ENCODE measurements at regions not wholly inside any gene's neighbourhood (a gene's known extent, or its start where the extent isn't known, plus 50 kb on each side); places are given as distances from the start of the nearest gene placed in this dataset.
"Not testable (repeated sequence)": the region's sequence is repeated elsewhere in the genome, so short reads cannot be mapped to it uniquely, and the experiment has no call there.

- POLR2A ChIA-PET, result no interaction called here
- CTCF ChIA-PET, result no interaction called here
- no peaks in the 10 kb centered on the region for H3K36me3 ChIP-seq (ENCODE audit: control insufficient read depth, insufficient read depth, low read length)
- H3K27me3 ChIP-seq (ENCODE audit: control insufficient read depth, insufficient read depth, low read length), result no peaks in the 10 kb centered on the region
- no peak for DNase-seq (ENCODE audit: low read depth)
- TF ChIP-seq CTCF (IDR thresholded peaks at IDR 0.05; ENCODE audit: insufficient read depth, low read depth, low read length), result no peak
- no peak overlapping the region for H3K4me3 ChIP-seq (ENCODE audit: low read depth, low read length)
Measured at GRCh38 chr2:156765450-156765849, 329.3 kb downstream of the GPD2 start.

- TF ChIP-seq CTCF (IDR thresholded peaks at IDR 0.05; ENCODE audit: insufficient read depth, low read depth, low read length), result no peak
- DNase-seq (ENCODE audit: low read depth), result no peak
- Histone ChIP-seq H3K4me3 (ENCODE audit: low read depth, low read length) (no peak overlapping the region), H3K27me3 (ENCODE audit: control insufficient read depth, insufficient read depth, low read length) (no peaks in the 10 kb centered on the region), H3K36me3 (ENCODE audit: control insufficient read depth, insufficient read depth, low read length) (no peaks in the 10 kb centered on the region)
- CTCF ChIA-PET, result no interaction called here
- POLR2A ChIA-PET, result no interaction called here
Measured at GRCh38 chr2:156769802-156770201, 333.6 kb downstream of the GPD2 start.

GRCh38 chr2:156778916-156779315, 342.7 kb downstream of the GPD2 start:
- POLR2A ChIA-PET, result no interaction called here
- CTCF ChIA-PET, result interaction anchor here (0.6 kb wide), 1 partner anchor 1070 kb away, joined by 4 read pairs; no protein-coding TSS in a partner anchor
- TF ChIP-seq CTCF (IDR thresholded peaks at IDR 0.05; ENCODE audit: insufficient read depth, low read depth, low read length), result no peak
- H3K27me3 ChIP-seq (ENCODE audit: control insufficient read depth, insufficient read depth, low read length), result no peaks in the 10 kb centered on the region
- no peaks in the 10 kb centered on the region for H3K36me3 ChIP-seq (ENCODE audit: control insufficient read depth, insufficient read depth, low read length)
- no peak overlapping the region for H3K4me3 ChIP-seq (ENCODE audit: low read depth, low read length)
- no peak for DNase-seq (ENCODE audit: low read depth)

GRCh38 chr2:156779416-156780120, 343.4 kb downstream of the GPD2 start:
- CTCF ChIA-PET, result interaction anchor here (0.6 kb wide), 1 partner anchor 1071 kb away, joined by 4 read pairs; no protein-coding TSS in a partner anchor
- POLR2A ChIA-PET, result no interaction called here
- TF ChIP-seq CTCF (IDR thresholded peaks at IDR 0.05; ENCODE audit: insufficient read depth, low read depth, low read length), result no peak
- DNase-seq (ENCODE audit: low read depth), result no peak
- Histone ChIP-seq H3K27me3 (ENCODE audit: control insufficient read depth, insufficient read depth, low read length) (no peaks in the 10 kb centered on the region), H3K4me3 (ENCODE audit: low read depth, low read length) (no peak overlapping the region), H3K36me3 (ENCODE audit: control insufficient read depth, insufficient read depth, low read length) (no peaks in the 10 kb centered on the region)

GRCh38 chr2:156781677-156782076, 345.5 kb downstream of the GPD2 start:
- CTCF ChIA-PET; H3K4me3 ChIP-seq (ENCODE audit: low read depth, low read length); H3K36me3 ChIP-seq (ENCODE audit: control insufficient read depth, insufficient read depth, low read length); POLR2A ChIA-PET; DNase-seq (ENCODE audit: low read depth); H3K27me3 ChIP-seq (ENCODE audit: control insufficient read depth, insufficient read depth, low read length): not testable (repeated sequence)

All from BJ (cell line).